A673 (cell line): ENCODE measurements at regions not wholly inside any gene's neighbourhood (a gene's known extent, or its start where the extent isn't known, plus 50 kb on each side); places are given as distances from the start of the nearest gene placed in this dataset.

Experiments used
- BruUV-seq: library from RNA; stranded (reverse); fragments of 400-500 nt; replicated peaks from 2 replicates; lab custom pipeline; 2021; lab: Mats Ljungman, UMichigan
- CTCF ChIA-PET: fragments of 300-600 bp; sonication (Branson Sonifier 250); formaldehyde crosslinking; loops from one replicate; lab custom pipeline; 2022; ENCODE audit warnings: antibody characterized with exemption; lab: Charles Lee
- POLR2A ChIA-PET: fragments of 300-600 bp; sonication (Branson Sonifier 250); formaldehyde crosslinking; loops from one replicate; lab custom pipeline; 2022; ENCODE audit warnings: antibody characterized with exemption; ENCODE audit not compliant: low non-redundant PET; lab: Charles Lee
- DNase-seq: peaks from one replicate; pipeline ENCODE4 v3.0.0-alpha.2; 2015; ENCODE audit warnings: low spot score
- H3K27ac ChIP-seq: fragments of 200-600 bp; sonication (generic); 2 replicates; pipeline ENCODE4 v1.5.1; 2016; ENCODE audit warnings: mixed run types, low read depth, mild to moderate bottlenecking, mixed read lengths, antibody characterized with exemption, low read length; ENCODE audit not compliant: poor library complexity, severe bottlenecking
- H3K27me3 ChIP-seq: fragments of 200-600 bp; sonication (generic); replicated peaks from 2 replicates; pipeline ENCODE4 v1.6.1; 2017; ENCODE audit warnings: mixed run types, low read depth, mild to moderate bottlenecking, mixed read lengths, antibody characterized with exemption, low read length; ENCODE audit not compliant: insufficient read depth, poor library complexity
- H3K36me3 ChIP-seq: fragments of 200-600 bp; sonication (generic); 2 replicates; pipeline ENCODE4 v1.6.1; 2016; ENCODE audit warnings: mixed run types, mild to moderate bottlenecking, mixed read lengths, antibody characterized with exemption, low read length; ENCODE audit not compliant: insufficient read depth, poor library complexity, severe bottlenecking
- H3K4me1 ChIP-seq: fragments of 200-600 bp; sonication (generic); 2 replicates; pipeline ENCODE4 v1.6.1; 2017; ENCODE audit warnings: mixed run types, mild to moderate bottlenecking, mixed read lengths, antibody characterized with exemption, low read length; ENCODE audit not compliant: insufficient read depth, poor library complexity, severe bottlenecking
- H3K4me3 ChIP-seq: fragments of 200-600 bp; sonication (generic); 2 replicates; pipeline ENCODE4 v1.5.1; 2016; ENCODE audit warnings: low read depth, mixed run types, mild to moderate bottlenecking, mixed read lengths, low read length; ENCODE audit not compliant: poor library complexity, severe bottlenecking
- H3K9me3 ChIP-seq: fragments of 200-600 bp; sonication (generic); 2 replicates; pipeline ENCODE4 v1.6.1; 2016; ENCODE audit warnings: mixed run types, low read depth, mild to moderate bottlenecking, mixed read lengths, antibody characterized with exemption, low read length; ENCODE audit not compliant: poor library complexity, severe bottlenecking
- CTCF ChIP-seq: fragments of 300-800, 200-600 bp; sonication (generic); conservative IDR thresholded peaks from 2 replicates; pipeline ENCODE4 v1.5.1; 2017; ENCODE audit warnings: low read depth, mild to moderate bottlenecking, antibody characterized with exemption, low read length, moderate library complexity, mixed read lengths
- EZH2 ChIP-seq: fragments of 200-600 bp; sonication (generic); IDR thresholded peaks from 2 replicates; pipeline ENCODE4 v1.6.1; 2017; ENCODE audit warnings: borderline replicate concordance, low read depth, mild to moderate bottlenecking, mixed read lengths, antibody characterized with exemption, low read length; ENCODE audit not compliant: poor library complexity, severe bottlenecking
- intact Hi-C: fragments of 100-400 bp; cut with micrococcal nuclease; formaldehyde crosslinking; loops from one replicate; pipeline ENCODE4 v1.10.0; 2022; ENCODE audit not compliant: unreplicated experiment

GRCh38 chr3:191966556-191966955 is 505.6 kb downstream of the PYDC2 start:
- BruUV-seq: no TSS peak
- CTCF ChIA-PET: no interaction called here
- POLR2A ChIA-PET: no interaction called here
- Histone ChIP-seq H3K27ac (no peak overlapping the region), H3K27me3 (no peaks in the 10 kb centered on the region), H3K4me3 (no peak overlapping the region), H3K36me3 (no peaks in the 10 kb centered on the region), H3K9me3 (no peaks in the 10 kb centered on the region), H3K4me1 (peaks cover 5% of the 10 kb centered on the region)
- no peak for DNase-seq
- intact Hi-C loops: no loop called here
- TF ChIP-seq CTCF (no peak), EZH2 (no peak)

- no peak for DNase-seq
- no TSS peak for BruUV-seq
- intact Hi-C loops: no loop called here
- H3K36me3 ChIP-seq: no peaks in the 10 kb centered on the region
- H3K4me1 ChIP-seq: peaks cover 2% of the 10 kb centered on the region
- no peak overlapping the region for H3K27ac ChIP-seq
- CTCF ChIA-PET: no interaction called here
- no peak for TF ChIP-seq EZH2
- no peak for TF ChIP-seq CTCF
- POLR2A ChIA-PET: no interaction called here
- no peak overlapping the region for H3K4me3 ChIP-seq
- H3K27me3 ChIP-seq: no peaks in the 10 kb centered on the region
- H3K9me3 ChIP-seq: no peaks in the 10 kb centered on the region
Observed at GRCh38 chr3:191968299-191968698, 507.3 kb downstream of the PYDC2 start.

GRCh38 chr3:191972714-191973398 is 511.9 kb downstream of the PYDC2 start:
- H3K4me3 ChIP-seq: no peak overlapping the region
- CTCF ChIA-PET: no interaction called here
- H3K4me1 ChIP-seq: no peaks in the 10 kb centered on the region
- no peak for DNase-seq
- H3K27ac ChIP-seq: no peak overlapping the region
- POLR2A ChIA-PET: no interaction called here
- no peaks in the 10 kb centered on the region for H3K27me3 ChIP-seq
- no TSS peak for BruUV-seq
- no peaks in the 10 kb centered on the region for H3K9me3 ChIP-seq
- no peak for TF ChIP-seq CTCF
- TF ChIP-seq EZH2: no peak
- no peaks in the 10 kb centered on the region for H3K36me3 ChIP-seq
- intact Hi-C loops: no loop called here
